HG03095 (cell line): ENCODE measurements at regions not wholly inside any gene's neighbourhood (a gene's known extent, or its start where the extent isn't known, plus 50 kb on each side); places are given as distances from the start of the nearest gene placed in this dataset.

ENCODE experiments used
- ATAC-seq: cut with Tn5 transposase; IDR thresholded peaks from one replicate; pipeline ENCODE4 v1.9.1; 2021; ENCODE audit warnings: moderate library complexity; ENCODE audit not compliant: unreplicated experiment

- no peak for ATAC-seq
Measured at GRCh38 chr3:59593380-59593779, 543.6 kb upstream of the CFAP20DC start.

GRCh38 chr3:59580996-59581395 lies 531.2 kb upstream of the CFAP20DC start:
- no peak for ATAC-seq

- ATAC-seq = no peak
Measured at GRCh38 chr3:59580499-59580898, 530.7 kb upstream of the CFAP20DC start.

GRCh38 chr3:59578129-59578528 lies 528.3 kb upstream of the CFAP20DC start:
- ATAC-seq = no peak

GRCh38 chr3:59576606-59577005 lies 526.8 kb upstream of the CFAP20DC start:
- ATAC-seq = no peak

GRCh38 chr3:59575113-59576001 lies 525.5 kb upstream of the CFAP20DC start:
- peak; percentile 66 for ATAC-seq

- no peak for ATAC-seq
Measured at GRCh38 chr3:59573911-59574310, 524.1 kb upstream of the CFAP20DC start.

- ATAC-seq = no peak
Measured at GRCh38 chr3:59572106-59572505, 522.3 kb upstream of the CFAP20DC start.

GRCh38 chr3:59570806-59571205 lies 521.0 kb upstream of the CFAP20DC start:
- no peak for ATAC-seq

- ATAC-seq = no peak
Measured at GRCh38 chr3:59567661-59568060, 517.8 kb upstream of the CFAP20DC start.

- peak; percentile 96 for ATAC-seq
Measured at GRCh38 chr3:59566481-59566975, 516.7 kb upstream of the CFAP20DC start.

- ATAC-seq = no peak
Measured at GRCh38 chr3:59565125-59565524, 515.3 kb upstream of the CFAP20DC start.

GRCh38 chr3:59563966-59564365 lies 514.1 kb upstream of the CFAP20DC start:
- ATAC-seq = no peak

GRCh38 chr3:59563072-59563605 lies 513.3 kb upstream of the CFAP20DC start:
- no peak for ATAC-seq

- ATAC-seq = no peak
Measured at GRCh38 chr3:59559721-59560435, 510.1 kb upstream of the CFAP20DC start.

- no peak for ATAC-seq
Measured at GRCh38 chr3:59558906-59559720, 509.3 kb upstream of the CFAP20DC start.

- no peak for ATAC-seq
Measured at GRCh38 chr3:59555593-59556315, 505.9 kb upstream of the CFAP20DC start.

- ATAC-seq = no peak
Measured at GRCh38 chr3:59553076-59553475, 503.3 kb upstream of the CFAP20DC start.

GRCh38 chr3:59551834-59552233 lies 502.0 kb upstream of the CFAP20DC start:
- ATAC-seq = no peak

GRCh38 chr3:59549962-59550361 lies 500.1 kb upstream of the CFAP20DC start:
- no peak for ATAC-seq
